ENCODE measurements at regions not wholly inside any gene's neighbourhood (a gene's known extent, or its start where the extent isn't known, plus 50 kb on each side); places are given as distances from the start of the nearest gene placed in this dataset.

DNA sequence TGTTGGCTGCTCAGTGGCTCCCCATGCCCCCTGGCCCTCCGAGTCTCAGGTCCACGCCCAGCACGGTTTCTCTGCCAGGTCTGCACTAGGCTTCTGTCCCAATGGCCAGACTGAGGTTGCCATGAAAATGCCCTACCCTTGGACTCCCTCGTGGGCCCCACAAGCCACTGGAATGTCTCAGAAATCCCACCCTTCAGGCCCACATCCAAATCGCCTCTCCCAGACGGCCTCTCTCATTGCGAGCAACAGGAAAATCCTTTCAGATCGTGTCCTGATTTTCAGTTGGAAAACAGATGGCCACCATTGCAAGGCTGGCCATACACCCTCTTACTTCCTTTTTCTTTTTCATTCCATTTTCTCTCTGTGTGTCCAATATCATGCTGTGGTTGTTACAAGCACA lies 77.3 kb downstream of the IRF2BPL start:
- no peak for FAIRE-seq
- TF ChIP-seq CTCF (IDR thresholded peaks at IDR 0.05; ENCODE audit: insufficient read depth, low read length, severe bottlenecking) = no peak

GRCh38 chr14:76950055-76951020 lies 78.2 kb downstream of the IRF2BPL start:
- DNase-seq (ENCODE audit: low read depth) (no peak), FAIRE-seq (no peak)
- Histone ChIP-seq H3K27me3 (ENCODE audit: control insufficient read depth, insufficient read depth, low read length) (no peaks in the 10 kb centered on the region), H3K36me3 (ENCODE audit: control insufficient read depth, insufficient read depth, low read length) (no peaks in the 10 kb centered on the region), H3K4me3 (ENCODE audit: low read depth, low read length) (no peak overlapping the region)
- TF ChIP-seq CTCF (IDR thresholded peaks at IDR 0.05; ENCODE audit: insufficient read depth, low read length, severe bottlenecking) = no peak

More for the DNA sequence above, 77.3 kb downstream of the IRF2BPL start:
- DNase-seq (ENCODE audit: low read depth) = no peak
- no peaks in the 10 kb centered on the region for H3K36me3 ChIP-seq (ENCODE audit: control insufficient read depth, insufficient read depth, low read length)
- no peak overlapping the region for H3K4me3 ChIP-seq (ENCODE audit: low read depth, low read length)
- no peaks in the 10 kb centered on the region for H3K27me3 ChIP-seq (ENCODE audit: control insufficient read depth, insufficient read depth, low read length)

DNA sequence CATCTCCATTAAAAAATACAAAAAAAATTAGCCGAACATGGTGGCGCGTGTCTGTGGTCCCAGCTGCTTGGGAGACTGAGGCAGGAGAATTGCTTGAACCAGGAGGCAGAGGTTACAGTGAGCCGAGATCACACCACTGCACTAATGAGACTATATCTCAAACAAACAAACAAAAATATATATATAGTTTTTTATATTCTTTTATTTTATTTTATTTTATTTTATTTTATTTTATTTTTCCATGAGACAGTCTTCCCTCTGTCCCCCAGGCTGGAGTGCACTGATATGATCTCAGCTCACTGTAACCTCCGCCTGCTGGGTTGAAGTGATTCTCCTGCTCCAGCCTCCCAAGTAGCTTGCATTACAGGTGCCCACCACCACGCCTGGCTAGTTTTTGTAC lies 79.5 kb downstream of the IRF2BPL start:
- Histone ChIP-seq H3K27me3 (ENCODE audit: control insufficient read depth, insufficient read depth, low read length) (no peaks in the 10 kb centered on the region), H3K36me3 (ENCODE audit: control insufficient read depth, insufficient read depth, low read length) (no peaks in the 10 kb centered on the region), H3K4me3 (ENCODE audit: low read depth, low read length) (no peak overlapping the region)
- DNase-seq (ENCODE audit: low read depth) = no peak
- no peak for FAIRE-seq
- no peak for TF ChIP-seq CTCF (IDR thresholded peaks at IDR 0.05; ENCODE audit: insufficient read depth, low read length, severe bottlenecking)

DNA sequence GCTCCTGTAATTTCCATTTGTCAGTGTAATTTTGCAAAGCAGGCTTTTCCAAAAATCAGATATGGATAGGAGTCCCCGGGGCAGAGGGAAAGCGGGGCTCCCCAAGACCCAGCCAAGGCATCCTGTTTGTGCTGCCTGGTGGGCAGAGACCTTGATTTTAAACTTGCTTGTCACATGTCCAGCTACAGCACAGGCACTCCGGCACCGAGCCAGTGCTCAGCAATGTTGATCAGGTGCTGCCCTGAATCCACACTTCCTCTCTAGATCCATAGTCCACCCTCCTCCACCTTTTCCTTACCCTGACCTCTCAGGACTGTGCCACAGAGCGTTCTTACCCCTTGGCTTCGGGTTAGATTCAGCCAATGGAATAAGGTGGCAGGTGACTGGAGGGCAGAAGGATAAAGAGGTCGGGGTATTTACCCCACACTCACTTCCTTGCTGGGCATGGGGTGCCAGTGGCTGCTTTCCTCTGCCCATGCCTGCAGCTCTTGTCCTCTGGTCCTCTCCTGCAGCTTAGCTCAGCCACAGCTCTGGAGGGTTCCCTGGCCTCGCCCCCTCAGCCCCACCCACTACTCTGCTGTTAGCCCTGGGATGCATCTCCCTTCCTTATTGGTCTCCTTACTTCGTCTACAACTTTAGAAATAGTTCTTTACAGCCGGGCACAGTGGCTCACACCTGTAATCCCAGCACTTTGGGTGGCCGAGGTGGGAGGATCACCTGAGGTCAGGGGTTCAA lies 80.1 kb downstream of the IRF2BPL start:
- DNase-seq (ENCODE audit: low read depth) = no peak
- no peaks in the 10 kb centered on the region for H3K36me3 ChIP-seq (ENCODE audit: control insufficient read depth, insufficient read depth, low read length)
- TF ChIP-seq CTCF (IDR thresholded peaks at IDR 0.05; ENCODE audit: insufficient read depth, low read length, severe bottlenecking) = no peak
- no peak for FAIRE-seq
- no peaks in the 10 kb centered on the region for H3K27me3 ChIP-seq (ENCODE audit: control insufficient read depth, insufficient read depth, low read length)
- H3K4me3 ChIP-seq (ENCODE audit: low read depth, low read length) = no peak overlapping the region

DNA sequence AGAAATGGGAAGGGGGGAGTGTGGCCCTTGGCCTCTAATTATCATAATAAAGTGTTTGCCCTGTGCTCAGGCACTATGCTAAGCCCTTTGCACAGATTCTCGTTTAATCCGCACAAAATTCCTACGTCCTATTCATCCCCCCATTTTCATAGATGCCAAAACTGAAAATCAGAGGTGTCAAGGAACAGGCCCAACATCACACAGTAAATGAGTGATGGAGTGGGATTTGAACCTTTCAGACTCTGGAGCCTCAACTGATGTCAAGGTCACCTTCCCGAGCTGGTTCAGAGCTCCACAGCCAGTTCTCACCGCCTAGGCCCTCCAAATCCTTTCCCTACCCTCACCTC lies 80.7 kb downstream of the IRF2BPL start:
- Histone ChIP-seq H3K36me3 (ENCODE audit: control insufficient read depth, insufficient read depth, low read length) (no peaks in the 10 kb centered on the region), H3K27me3 (ENCODE audit: control insufficient read depth, insufficient read depth, low read length) (no peaks in the 10 kb centered on the region), H3K4me3 (ENCODE audit: low read depth, low read length) (no peak overlapping the region)
- FAIRE-seq (no peak), DNase-seq (ENCODE audit: low read depth) (no peak)
- no peak for TF ChIP-seq CTCF (IDR thresholded peaks at IDR 0.05; ENCODE audit: insufficient read depth, low read length, severe bottlenecking)
